OCI-LY1 (cell line): ENCODE measurements at regions not wholly inside any gene's neighbourhood (a gene's known extent, or its start where the extent isn't known, plus 50 kb on each side); places are given as distances from the start of the nearest gene placed in this dataset.

Source experiments
- H2AFZ ChIP-seq: fragments of 200-600 bp; sonication (generic), shearing (Covaris generic); 2 replicates; pipeline ENCODE4 v1.6.0; 2014; ENCODE audit warnings: antibody characterized with exemption, mild to moderate bottlenecking, low read length
- H3F3A ChIP-seq: fragments of 200-600 bp; sonication (generic), shearing (Covaris generic); 2 replicates; pipeline ENCODE4 v1.6.0; 2014; ENCODE audit warnings: mild to moderate bottlenecking, antibody characterized with exemption, low read length, moderate library complexity; ENCODE audit not compliant: insufficient read depth
- H3K27ac ChIP-seq: fragments of 200-600 bp; sonication (generic); 2 replicates; pipeline ENCODE4 v1.5.1; 2014; ENCODE audit warnings: low read length, mixed run types, mild to moderate bottlenecking, low read depth; ENCODE audit not compliant: poor library complexity, severe bottlenecking
- H3K27me3 ChIP-seq: fragments of 200-600 bp; sonication (generic); 2 replicates; pipeline ENCODE4 v1.6.0; 2014; ENCODE audit warnings: antibody characterized with exemption, mild to moderate bottlenecking, low read length, moderate library complexity; ENCODE audit not compliant: insufficient read depth
- H3K36me3 ChIP-seq: fragments of 200-600 bp; sonication (generic); 2 replicates; pipeline ENCODE4 v1.6.1; 2014; ENCODE audit warnings: mild to moderate bottlenecking, antibody characterized with exemption, low read length, moderate library complexity, mixed read lengths; ENCODE audit not compliant: insufficient read depth
- H3K4me1 ChIP-seq: fragments of 200-600 bp; sonication (generic); 2 replicates; pipeline ENCODE4 v1.5.1; 2014; ENCODE audit warnings: mild to moderate bottlenecking, low read length, moderate library complexity; ENCODE audit not compliant: insufficient read depth, severe bottlenecking
- H3K4me2 ChIP-seq: fragments of 200-600 bp; sonication (generic), shearing (Covaris generic); 2 replicates; pipeline ENCODE4 v1.6.1; 2014; ENCODE audit warnings: low read length
- H3K4me3 ChIP-seq: fragments of 200-600 bp; sonication (generic); 2 replicates; pipeline ENCODE4 v1.5.1; 2014; ENCODE audit warnings: low read length, low read depth, mild to moderate bottlenecking, mixed read lengths; ENCODE audit not compliant: poor library complexity, severe bottlenecking
- H3K79me2 ChIP-seq: fragments of 200-600 bp; shearing (Covaris generic); 2 replicates; pipeline ENCODE4 v1.6.1; 2016; ENCODE audit warnings: mixed run types, low read length, mixed read lengths; ENCODE audit not compliant: insufficient read depth
- H3K9ac ChIP-seq: fragments of 200-600 bp; sonication (generic), shearing (Covaris generic); 2 replicates; pipeline ENCODE4 v1.6.1; 2014; ENCODE audit warnings: mild to moderate bottlenecking, low read length, mixed read lengths
- H3K9me2 ChIP-seq: fragments of 200-600 bp; sonication (generic), shearing (Covaris generic); 2 replicates; pipeline ENCODE4 v1.6.1; 2014; ENCODE audit warnings: low read depth, mild to moderate bottlenecking, low read length, mixed read lengths
- H3K9me3 ChIP-seq: fragments of 200-600 bp; shearing (Covaris generic); 2 replicates; pipeline ENCODE4 v1.6.1; 2014; ENCODE audit warnings: low read length, mixed read lengths
- H4K20me1 ChIP-seq: fragments of 200-600 bp; sonication (generic), shearing (Covaris generic); 2 replicates; pipeline ENCODE4 v1.6.0; 2016; ENCODE audit warnings: mild to moderate bottlenecking, low read length; ENCODE audit not compliant: insufficient read depth
- EZH2 ChIP-seq: fragments of 200-600 bp; sonication (generic), shearing (Covaris generic); IDR thresholded peaks from 2 replicates; pipeline ENCODE4 v1.8.0; 2017; ENCODE audit warnings: borderline replicate concordance, mixed run types, mild to moderate bottlenecking, antibody characterized with exemption, low read length, moderate library complexity, mixed read lengths
- TF ChIP-seq, protein P1 (sequence below): fragments of 200-600 bp; sonication (generic), shearing (Covaris generic); IDR thresholded peaks from 2 replicates; pipeline ENCODE4 v1.5.1; 2017; ENCODE audit warnings: mild to moderate bottlenecking, antibody characterized with exemption, low read length, moderate library complexity, mixed read lengths

DNA sequence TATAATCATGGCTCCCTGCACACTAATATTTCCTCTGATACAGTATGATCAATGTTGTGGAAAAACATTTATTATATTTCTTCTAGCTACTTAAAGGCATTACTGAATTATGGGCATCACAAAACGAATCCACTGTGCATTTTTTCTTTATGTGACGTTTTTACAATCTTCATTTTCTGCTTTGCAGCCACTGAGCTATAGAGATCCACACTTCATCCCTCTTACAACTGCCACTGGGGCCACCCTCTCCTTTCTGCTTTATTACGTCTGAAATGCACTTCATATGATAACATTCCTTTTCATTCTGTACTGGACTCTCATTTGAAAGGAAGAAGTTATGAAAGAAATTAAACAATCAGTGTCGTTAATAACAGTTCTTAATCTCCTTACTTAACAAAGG, 394.5 kb upstream of the HNRNPA3 start:
- Histone ChIP-seq H3F3A (no peaks in the 10 kb centered on the region), H3K9me2 (no peaks in the 10 kb centered on the region), H3K79me2 (no peaks in the 10 kb centered on the region)

DNA sequence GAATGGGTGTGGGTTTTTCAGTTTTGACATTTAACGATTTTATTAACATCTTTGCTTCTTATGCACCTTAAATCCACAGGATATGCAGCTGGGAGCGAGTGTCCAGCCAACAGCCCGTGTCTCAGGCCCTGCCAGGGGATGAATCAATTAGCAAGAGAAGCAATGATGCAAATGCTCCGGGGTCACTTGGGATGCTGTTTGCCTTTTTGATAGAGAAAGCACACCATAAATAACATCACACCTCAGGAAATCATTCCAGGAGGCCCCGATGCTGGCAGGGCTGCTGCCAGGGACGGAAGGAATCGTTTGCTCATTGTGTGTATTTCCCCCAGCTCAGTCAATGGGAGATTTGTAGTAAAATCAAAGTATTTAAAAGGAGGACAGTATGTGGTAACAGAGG, 394.0 kb upstream of the HNRNPA3 start:
- H3K9ac ChIP-seq, result no peak overlapping the region
- H3K9me2 ChIP-seq, result no peaks in the 10 kb centered on the region
- no peaks in the 10 kb centered on the region for H3K4me1 ChIP-seq
- no peak overlapping the region for H2AFZ ChIP-seq
- TF ChIP-seq, protein P1, sequence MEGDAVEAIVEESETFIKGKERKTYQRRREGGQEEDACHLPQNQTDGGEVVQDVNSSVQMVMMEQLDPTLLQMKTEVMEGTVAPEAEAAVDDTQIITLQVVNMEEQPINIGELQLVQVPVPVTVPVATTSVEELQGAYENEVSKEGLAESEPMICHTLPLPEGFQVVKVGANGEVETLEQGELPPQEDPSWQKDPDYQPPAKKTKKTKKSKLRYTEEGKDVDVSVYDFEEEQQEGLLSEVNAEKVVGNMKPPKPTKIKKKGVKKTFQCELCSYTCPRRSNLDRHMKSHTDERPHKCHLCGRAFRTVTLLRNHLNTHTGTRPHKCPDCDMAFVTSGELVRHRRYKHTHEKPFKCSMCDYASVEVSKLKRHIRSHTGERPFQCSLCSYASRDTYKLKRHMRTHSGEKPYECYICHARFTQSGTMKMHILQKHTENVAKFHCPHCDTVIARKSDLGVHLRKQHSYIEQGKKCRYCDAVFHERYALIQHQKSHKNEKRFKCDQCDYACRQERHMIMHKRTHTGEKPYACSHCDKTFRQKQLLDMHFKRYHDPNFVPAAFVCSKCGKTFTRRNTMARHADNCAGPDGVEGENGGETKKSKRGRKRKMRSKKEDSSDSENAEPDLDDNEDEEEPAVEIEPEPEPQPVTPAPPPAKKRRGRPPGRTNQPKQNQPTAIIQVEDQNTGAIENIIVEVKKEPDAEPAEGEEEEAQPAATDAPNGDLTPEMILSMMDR, result no peak
- TF ChIP-seq EZH2, result no peak
- no peak overlapping the region for H3K4me3 ChIP-seq
- no peaks in the 10 kb centered on the region for H3K36me3 ChIP-seq
- no peaks in the 10 kb centered on the region for H3K79me2 ChIP-seq
- H3K27ac ChIP-seq, result no peak overlapping the region
- no peaks in the 10 kb centered on the region for H4K20me1 ChIP-seq
- no peaks in the 10 kb centered on the region for H3F3A ChIP-seq
- H3K4me2 ChIP-seq, result no peak overlapping the region
- 0 out of 2 replicates have a peak, but pooled peaks cover 6% of the 10 kb centered on the region for H3K27me3 ChIP-seq
- no peaks in the 10 kb centered on the region for H3K9me3 ChIP-seq

More for the DNA sequence above, 394.5 kb upstream of the HNRNPA3 start:
- TF ChIP-seq, protein P1, result no peak
- no peak for TF ChIP-seq EZH2
- Histone ChIP-seq H3K4me3 (no peak overlapping the region), H3K9ac (no peak overlapping the region), H4K20me1 (no peaks in the 10 kb centered on the region), H3K4me1 (no peaks in the 10 kb centered on the region), H3K27ac (no peak overlapping the region), H2AFZ (no peak overlapping the region), H3K9me3 (no peaks in the 10 kb centered on the region), H3K27me3 (0 out of 2 replicates have a peak, but pooled peaks cover 6% of the 10 kb centered on the region), H3K4me2 (no peak overlapping the region), H3K36me3 (no peaks in the 10 kb centered on the region)

DNA sequence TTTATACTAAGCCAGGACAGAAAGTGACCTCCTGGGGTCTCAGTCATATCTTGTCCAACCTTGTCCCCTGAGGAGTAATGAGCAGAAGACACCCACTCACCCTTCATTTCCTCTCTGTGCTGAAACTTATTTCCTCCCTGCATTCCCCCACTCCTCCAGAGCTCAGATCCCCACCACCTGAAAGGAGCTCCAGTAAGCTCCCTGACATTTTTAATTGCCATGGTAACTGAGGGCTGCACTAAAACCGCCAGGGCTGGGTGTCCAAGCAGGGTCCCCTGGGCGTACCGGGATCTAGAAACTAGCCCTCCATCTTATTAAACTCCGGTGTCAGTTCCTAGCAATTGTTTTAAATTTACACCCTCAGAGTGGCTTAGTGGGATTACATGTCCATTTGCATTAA, 393.3 kb upstream of the HNRNPA3 start:
- Histone ChIP-seq H3K4me1 (no peaks in the 10 kb centered on the region), H3K27ac (no peak overlapping the region), H3K9me2 (no peaks in the 10 kb centered on the region), H3K79me2 (no peaks in the 10 kb centered on the region), H3K9ac (no peak overlapping the region), H3K9me3 (no peaks in the 10 kb centered on the region), H3K4me3 (no peak overlapping the region), H3K36me3 (no peaks in the 10 kb centered on the region), H3K27me3 (0 out of 2 replicates have a peak, but pooled peaks cover 6% of the 10 kb centered on the region), H2AFZ (no peak overlapping the region), H3F3A (no peaks in the 10 kb centered on the region), H3K4me2 (no peak overlapping the region), H4K20me1 (no peaks in the 10 kb centered on the region)
- TF ChIP-seq, protein P1, result no peak
- no peak for TF ChIP-seq EZH2
